Tongue (tissue), 1 donor: ENCODE measurements at regions not wholly inside any gene's neighbourhood (a gene's known extent, or its start where the extent isn't known, plus 50 kb on each side); places are given as distances from the start of the nearest gene placed in this dataset.

ENCODE experiments used
- DNase-seq: peaks from one replicate; pipeline ENCODE4 v3.0.0-alpha.2; 2015

- DNase-seq: no peak
Observed at GRCh38 chr13:107006661-107007060, 438.7 kb upstream of the ARGLU1 start.

GRCh38 chr13:107005577-107005976 lies 437.6 kb upstream of the ARGLU1 start:
- no peak for DNase-seq

DNA sequence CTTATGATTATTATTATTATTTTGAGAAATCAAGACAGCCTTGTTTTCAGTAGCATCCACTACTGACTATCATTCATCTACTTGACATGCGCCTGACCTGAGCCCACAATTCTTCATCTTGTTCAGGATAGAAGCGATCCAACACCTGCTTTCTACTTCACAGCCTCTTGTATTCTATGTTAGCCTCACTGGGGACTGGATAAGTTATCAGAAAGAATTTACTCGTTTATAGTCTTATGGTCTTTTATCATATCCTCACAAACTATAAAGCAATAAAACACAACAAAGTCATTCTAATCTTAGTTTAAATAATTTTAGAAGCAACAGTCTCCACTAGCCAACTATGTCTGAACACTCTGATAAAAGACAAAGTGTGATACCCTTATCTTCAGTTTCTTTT lies 436.0 kb upstream of the ARGLU1 start:
- DNase-seq: no peak

- DNase-seq: no peak
Observed at GRCh38 chr13:106998664-106999063, 430.7 kb upstream of the ARGLU1 start.

GRCh38 chr13:106997696-106998095 lies 429.8 kb upstream of the ARGLU1 start:
- no peak for DNase-seq

- DNase-seq: peak; percentile 21
Observed at GRCh38 chr13:106996867-106997618, 429.1 kb upstream of the ARGLU1 start.

DNA sequence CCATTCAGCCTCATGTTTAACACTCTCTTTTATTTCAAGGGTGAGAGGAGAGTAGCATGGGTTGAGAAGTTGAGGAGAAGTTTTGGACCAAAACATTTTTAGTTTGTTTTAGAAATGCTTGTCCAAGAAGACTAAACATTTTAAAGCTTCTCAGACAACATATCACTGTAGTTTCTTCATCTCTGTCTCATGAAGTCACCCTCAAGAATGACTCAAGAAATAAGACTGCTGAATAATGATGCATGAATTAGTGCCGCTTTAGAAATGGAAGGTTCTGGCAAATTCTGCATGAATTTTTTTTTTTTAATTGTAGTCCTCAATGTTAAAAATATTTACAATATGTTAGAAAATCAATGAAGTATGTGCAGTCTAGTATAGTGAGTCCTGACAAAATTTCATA lies 422.7 kb upstream of the ARGLU1 start:
- DNase-seq: no peak

DNA sequence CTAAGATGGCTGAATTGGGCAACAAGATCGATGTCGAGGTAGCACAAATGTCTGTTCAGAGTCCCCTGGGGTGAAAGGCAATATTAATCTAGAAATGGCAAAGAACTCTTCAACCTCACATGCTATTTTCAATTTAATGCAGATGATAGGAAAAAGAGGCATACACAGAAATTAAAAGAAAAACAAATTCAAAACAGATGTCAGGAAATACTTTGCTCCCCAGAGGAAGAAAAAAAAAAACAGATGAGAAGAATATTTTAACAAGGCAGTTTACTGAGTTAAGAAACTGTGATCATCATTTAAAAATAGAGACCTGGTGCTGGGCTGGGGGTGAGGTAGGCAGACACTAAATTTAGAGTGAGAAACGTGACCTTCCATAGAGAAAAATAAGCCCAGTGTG lies 421.9 kb upstream of the ARGLU1 start:
- DNase-seq: peak; percentile 33

- peak; percentile 90 for DNase-seq
Observed at GRCh38 chr13:106987427-106987785, 419.5 kb upstream of the ARGLU1 start.

GRCh38 chr13:106986687-106987426 lies 418.9 kb upstream of the ARGLU1 start:
- DNase-seq: peak; percentile 10

DNA sequence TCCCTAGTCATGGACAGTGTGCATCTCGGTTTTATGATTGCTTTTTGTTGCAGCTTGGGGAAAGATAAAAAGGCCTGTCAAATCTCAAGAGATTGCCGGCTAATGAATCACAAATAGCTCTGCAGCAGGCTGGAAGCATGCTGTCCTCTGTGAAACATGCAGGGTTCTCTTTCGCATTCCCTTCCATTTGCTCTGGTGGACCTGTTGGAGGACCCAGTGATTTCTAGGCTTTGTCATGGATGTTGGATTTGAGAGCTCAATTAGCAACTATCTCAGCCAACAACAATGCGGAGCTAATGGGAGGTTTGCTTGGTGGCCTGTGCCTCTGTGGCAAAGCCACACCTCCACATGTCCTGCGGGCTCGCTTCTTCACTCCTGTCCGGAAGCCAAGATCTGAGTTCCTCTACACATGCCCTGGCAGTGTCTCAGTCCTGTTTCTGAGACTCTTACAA lies 418.1 kb upstream of the ARGLU1 start:
- peak; percentile 92 for DNase-seq

DNA sequence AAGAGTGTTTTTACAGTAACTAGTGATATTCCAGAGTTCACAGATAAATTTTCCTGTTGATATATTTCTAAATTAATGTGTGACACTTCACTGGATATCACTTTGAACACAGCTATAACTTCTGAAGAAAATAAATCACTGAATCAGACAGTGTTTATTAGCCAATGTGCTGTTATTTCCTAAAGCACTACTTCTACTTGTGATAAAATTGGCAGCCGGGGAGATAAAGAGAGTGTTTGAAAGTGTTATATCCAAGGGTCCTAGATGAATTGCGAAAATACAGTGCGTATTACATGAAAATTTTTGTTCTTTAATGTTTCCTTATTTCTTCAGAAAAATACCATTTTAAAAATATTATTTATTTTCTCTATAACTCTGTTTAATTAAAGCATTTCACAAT lies 417.5 kb upstream of the ARGLU1 start:
- DNase-seq: no peak

DNA sequence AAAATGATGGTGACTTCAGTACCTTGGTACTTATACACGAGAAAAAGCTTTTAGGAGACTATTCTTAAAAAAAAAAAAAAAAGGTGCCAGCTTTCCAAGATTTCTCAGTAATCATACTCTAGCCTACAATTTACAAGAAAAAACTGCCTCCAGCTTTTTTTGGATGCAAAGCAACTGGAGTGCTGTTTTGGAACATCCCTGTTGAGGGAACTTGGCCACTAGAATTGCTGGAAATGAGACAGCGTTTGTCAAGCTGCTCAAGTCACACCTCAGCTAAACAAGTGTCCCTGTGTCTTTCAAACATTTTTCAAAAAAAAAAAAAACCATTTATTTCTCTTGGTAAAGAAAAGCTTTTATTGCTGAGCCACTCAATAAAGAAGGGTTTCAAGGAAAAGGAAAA lies 413.1 kb upstream of the ARGLU1 start:
- DNase-seq: peak; percentile 52

- DNase-seq: no peak
Observed at GRCh38 chr13:106967391-106967790, 399.5 kb upstream of the ARGLU1 start.

DNA sequence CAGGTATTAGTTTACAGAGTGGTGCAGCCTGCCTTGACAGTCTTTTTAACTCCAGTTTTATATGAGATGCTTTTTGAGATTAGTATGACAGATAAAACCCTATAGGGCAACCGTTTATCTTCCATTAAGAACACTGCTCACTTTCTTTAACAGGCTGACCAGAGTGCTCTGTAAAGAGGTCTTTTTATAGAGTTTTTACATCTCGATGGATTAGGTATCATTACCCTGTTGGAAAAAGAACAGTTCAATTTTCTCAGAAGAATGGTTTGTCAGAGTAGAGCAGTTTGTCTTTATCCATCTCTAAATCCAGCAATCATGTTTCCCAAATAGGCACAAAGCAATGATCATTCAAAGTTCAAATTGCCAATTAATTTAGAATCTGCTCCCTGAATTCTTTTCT lies 395.2 kb upstream of the ARGLU1 start:
- DNase-seq: no peak

DNA sequence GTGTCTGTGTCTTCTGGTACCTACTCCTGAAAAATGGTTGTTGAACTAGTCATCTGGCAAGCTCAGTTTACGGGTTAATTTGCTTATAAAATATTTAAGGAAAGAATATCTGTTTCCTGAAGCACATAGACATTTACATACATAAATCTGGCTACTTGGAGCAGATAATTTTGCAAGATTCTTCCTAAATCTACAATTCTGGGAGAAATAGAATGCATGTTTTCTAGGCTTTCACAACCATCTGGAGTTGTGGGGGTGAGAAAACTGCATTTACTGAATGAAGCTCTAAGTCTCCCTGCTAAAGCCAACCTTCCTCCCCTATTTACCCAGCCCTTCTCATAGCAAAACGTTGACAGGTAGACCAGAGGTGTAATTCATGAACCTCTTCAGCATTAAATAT lies 393.7 kb upstream of the ARGLU1 start:
- no peak for DNase-seq

DNA sequence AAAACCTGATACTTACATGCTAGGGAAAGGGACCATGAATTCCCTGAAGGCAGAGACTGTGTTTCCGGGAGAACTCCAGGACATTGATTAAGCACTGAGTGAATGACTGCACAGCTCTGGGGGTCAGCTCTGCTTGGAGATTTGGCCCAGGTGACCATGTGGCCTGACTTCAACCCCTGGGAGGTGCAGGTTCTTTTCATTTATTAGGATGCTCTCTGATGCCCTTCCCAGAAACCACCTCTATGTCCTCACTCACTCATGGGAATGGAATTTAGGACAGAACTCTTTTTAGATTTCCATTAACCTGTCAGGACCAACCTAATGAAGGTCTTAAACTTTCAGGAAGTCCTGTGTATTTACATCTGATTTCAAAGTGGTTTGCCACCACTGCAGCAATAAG lies 393.3 kb upstream of the ARGLU1 start:
- no peak for DNase-seq

- DNase-seq: no peak
Observed at GRCh38 chr13:106958621-106959048, 390.7 kb upstream of the ARGLU1 start.

GRCh38 chr13:106942563-106942962 lies 374.6 kb upstream of the ARGLU1 start:
- no peak for DNase-seq

GRCh38 chr13:106941779-106942178 lies 373.8 kb upstream of the ARGLU1 start:
- DNase-seq: no peak

DNA sequence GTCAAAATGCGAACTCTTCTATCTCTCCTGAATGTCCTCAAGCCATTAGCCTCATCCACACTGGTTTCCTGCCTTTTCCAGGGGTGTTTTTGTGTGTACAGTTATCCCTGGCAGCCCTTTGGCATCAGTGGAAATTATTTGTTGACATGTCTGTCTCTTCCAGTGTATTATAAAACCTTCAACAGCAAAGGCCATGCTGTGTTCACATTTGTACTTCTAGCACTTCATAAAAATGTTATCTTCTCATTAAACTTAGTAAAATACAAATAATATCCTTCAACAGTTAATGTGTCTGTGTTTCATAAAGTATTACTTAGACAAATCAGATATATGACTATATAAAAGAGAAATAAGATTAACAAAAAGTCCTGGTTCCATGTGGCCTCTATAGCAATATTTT lies 359.5 kb upstream of the ARGLU1 start:
- no peak for DNase-seq

- DNase-seq: no peak
Observed at GRCh38 chr13:106922384-106922783, 354.4 kb upstream of the ARGLU1 start.

- peak; percentile 20 for DNase-seq
Observed at GRCh38 chr13:106919638-106920037, 351.7 kb upstream of the ARGLU1 start.

GRCh38 chr13:106919133-106919532 lies 351.2 kb upstream of the ARGLU1 start:
- DNase-seq: peak; percentile 12
